Neutrophil (primary cell): ENCODE measurements at regions not wholly inside any gene's neighbourhood (a gene's known extent, or its start where the extent isn't known, plus 50 kb on each side); places are given as distances from the start of the nearest gene placed in this dataset.

ENCODE experiments used
- H3K27ac ChIP-seq: fragments of 200-600 bp; sonication (generic); 2 replicates; pipeline ENCODE4 v1.5.1; 2016; ENCODE audit warnings: mild to moderate bottlenecking, moderate library complexity
- H3K27me3 ChIP-seq: fragments of 200-600 bp; sonication (generic); 2 replicates; pipeline ENCODE4 v1.6.0; 2016; ENCODE audit warnings: mild to moderate bottlenecking
- H3K36me3 ChIP-seq: fragments of 200-600 bp; sonication (generic); 2 replicates; pipeline ENCODE4 v1.5.1; 2017
- H3K4me1 ChIP-seq, 2 experiments: fragments of 200-600 bp in 1 of 2; sonication (generic) in 1 of 2; 1 replicate in 1 of 2; 2 replicates in 1 of 2; pipeline versions ENCODE4 v1.5.1 to v1.6.1; 2013 to 2016; ENCODE audit warnings: low read depth in 1 of 2, low read length in 1 of 2, mild to moderate bottlenecking in 1 of 2, moderate library complexity in 1 of 2; ENCODE audit not compliant: control insufficient read depth in 1 of 2, insufficient read depth in 1 of 2
- H3K4me3 ChIP-seq, 2 experiments: fragments of 200-600 bp in 1 of 2; sonication (generic) in 1 of 2; 1 replicate in 1 of 2; 2 replicates in 1 of 2; pipeline ENCODE4 v1.5.1; 2013 to 2016; ENCODE audit warnings: low read depth in 1 of 2, low read length in 1 of 2, mild to moderate bottlenecking in 1 of 2, moderate library complexity in 1 of 2
- H3K9me3 ChIP-seq: fragments of 200-600 bp; sonication (generic); 2 replicates; pipeline ENCODE4 v1.5.1; 2016
- TF ChIP-seq, protein P1 (sequence below): fragments of 200-600 bp; sonication (generic); IDR thresholded peaks from 2 replicates; pipeline ENCODE4 v1.5.1; 2016; ENCODE audit warnings: antibody characterized with exemption

DNA sequence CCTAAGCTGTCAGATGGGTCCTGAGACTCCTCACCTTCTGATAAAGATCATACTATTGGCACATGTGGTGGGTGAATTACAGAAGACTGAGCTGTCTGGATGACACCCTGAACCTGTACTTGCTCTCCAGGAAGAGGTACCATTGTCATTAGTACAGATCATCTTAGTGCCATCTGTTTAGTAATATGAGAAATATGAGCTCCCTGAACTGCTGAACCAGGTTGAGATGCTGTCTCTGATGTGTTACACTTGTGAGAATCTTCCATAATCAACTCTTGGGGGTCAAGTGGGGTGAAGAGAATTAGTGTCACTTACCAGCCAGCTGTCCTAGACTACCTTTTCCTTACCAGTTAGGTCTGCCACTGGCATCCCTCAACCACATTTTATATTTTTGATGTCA is 531.0 kb downstream of the EPHA7 start:
- Histone ChIP-seq H3K36me3 (no peaks in the 10 kb centered on the region), H3K27ac (no peak overlapping the region), H3K4me3 (no peak overlapping the region)

DNA sequence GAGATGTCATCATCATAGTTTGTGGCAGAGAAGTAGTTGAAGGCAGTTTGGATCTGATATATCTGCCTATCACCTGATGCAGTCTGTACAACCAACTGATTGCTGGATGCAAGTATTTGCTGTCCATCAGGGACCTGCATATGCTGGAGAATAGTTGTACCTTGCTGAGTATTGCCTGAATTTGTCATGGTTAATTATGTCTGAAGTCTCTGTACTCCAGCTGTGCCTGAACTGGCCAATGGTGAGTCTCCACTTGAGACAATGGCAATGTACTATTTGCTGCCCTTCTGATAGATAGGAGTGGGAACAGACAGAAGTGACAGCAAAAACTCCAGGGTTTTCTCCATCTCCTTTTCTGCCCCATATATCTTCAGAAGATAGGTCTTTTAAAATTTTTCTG is 531.5 kb downstream of the EPHA7 start:
- Histone ChIP-seq H3K4me3 (no peak overlapping the region), H3K36me3 (no peaks in the 10 kb centered on the region), H3K4me1 (no peaks in the 10 kb centered on the region), H3K9me3 (no peaks in the 10 kb centered on the region), H3K27ac (no peak overlapping the region), H3K27me3 (no peaks in the 10 kb centered on the region)
- TF ChIP-seq, protein P1, sequence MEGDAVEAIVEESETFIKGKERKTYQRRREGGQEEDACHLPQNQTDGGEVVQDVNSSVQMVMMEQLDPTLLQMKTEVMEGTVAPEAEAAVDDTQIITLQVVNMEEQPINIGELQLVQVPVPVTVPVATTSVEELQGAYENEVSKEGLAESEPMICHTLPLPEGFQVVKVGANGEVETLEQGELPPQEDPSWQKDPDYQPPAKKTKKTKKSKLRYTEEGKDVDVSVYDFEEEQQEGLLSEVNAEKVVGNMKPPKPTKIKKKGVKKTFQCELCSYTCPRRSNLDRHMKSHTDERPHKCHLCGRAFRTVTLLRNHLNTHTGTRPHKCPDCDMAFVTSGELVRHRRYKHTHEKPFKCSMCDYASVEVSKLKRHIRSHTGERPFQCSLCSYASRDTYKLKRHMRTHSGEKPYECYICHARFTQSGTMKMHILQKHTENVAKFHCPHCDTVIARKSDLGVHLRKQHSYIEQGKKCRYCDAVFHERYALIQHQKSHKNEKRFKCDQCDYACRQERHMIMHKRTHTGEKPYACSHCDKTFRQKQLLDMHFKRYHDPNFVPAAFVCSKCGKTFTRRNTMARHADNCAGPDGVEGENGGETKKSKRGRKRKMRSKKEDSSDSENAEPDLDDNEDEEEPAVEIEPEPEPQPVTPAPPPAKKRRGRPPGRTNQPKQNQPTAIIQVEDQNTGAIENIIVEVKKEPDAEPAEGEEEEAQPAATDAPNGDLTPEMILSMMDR = no peak

More for the DNA sequence above, 531.0 kb downstream of the EPHA7 start:
- no peaks in the 10 kb centered on the region for H3K9me3 ChIP-seq
- TF ChIP-seq, protein P1 = no peak
- H3K4me1 ChIP-seq = no peaks in the 10 kb centered on the region
- H3K27me3 ChIP-seq = no peaks in the 10 kb centered on the region

DNA sequence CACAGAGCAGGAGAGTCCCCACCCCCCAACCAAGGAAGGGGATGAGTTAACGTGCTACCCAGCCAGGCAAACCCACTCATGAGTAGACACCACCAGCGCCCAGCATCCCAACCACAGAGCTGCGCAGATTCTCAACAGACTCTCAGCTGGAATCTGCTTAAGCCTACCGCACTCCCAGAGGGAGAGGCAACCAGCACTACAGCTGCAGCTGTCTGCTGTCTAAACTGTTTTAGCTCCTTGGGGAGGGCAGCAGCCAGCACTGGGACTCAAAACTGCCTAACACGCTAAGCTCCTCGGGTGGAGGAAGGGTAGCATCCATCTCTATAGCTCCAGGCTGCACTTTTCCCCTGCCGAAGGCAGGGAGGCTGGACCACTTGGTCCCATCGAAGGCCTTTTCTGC is 539.8 kb downstream of the EPHA7 start:
- Histone ChIP-seq H3K36me3 (no peaks in the 10 kb centered on the region), H3K27me3 (no peaks in the 10 kb centered on the region), H3K4me3 (no peak overlapping the region), H3K4me1 (no peaks in the 10 kb centered on the region), H3K9me3 (no peaks in the 10 kb centered on the region), H3K27ac (no peak overlapping the region)
- TF ChIP-seq, protein P1 = no peak

DNA sequence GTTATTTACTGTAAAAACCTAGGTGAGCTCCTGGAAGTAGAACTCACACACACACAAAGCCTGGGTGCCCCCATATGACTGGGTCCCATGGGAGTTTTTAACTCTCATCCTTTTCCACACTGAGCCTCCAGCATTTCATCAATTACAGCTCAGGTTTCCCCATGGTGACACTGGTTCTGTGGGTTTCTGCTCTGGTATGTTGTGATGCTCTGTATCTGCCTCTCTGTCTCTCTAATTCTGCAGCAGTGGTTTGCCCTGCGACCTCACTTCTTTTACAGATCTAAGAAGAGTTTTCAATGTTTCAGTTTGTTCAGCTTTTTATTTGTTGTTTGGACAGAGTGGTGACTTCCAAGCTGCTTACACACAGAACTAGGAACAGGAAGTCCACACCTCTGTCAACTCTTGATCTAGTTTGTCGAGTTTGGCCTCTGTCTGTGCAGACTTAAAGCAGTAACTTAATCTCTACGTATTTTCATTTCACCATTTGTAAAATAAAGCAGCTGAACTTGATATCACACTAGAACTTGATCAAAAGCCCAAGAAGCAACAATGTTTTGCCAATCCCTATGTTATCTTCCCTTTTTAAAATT is 554.3 kb downstream of the EPHA7 start:
- no peaks in the 10 kb centered on the region for H3K36me3 ChIP-seq
- H3K27me3 ChIP-seq = no peaks in the 10 kb centered on the region
- no peak overlapping the region for H3K27ac ChIP-seq
- H3K9me3 ChIP-seq = no peaks in the 10 kb centered on the region
- no peaks in the 10 kb centered on the region for H3K4me1 ChIP-seq
- H3K4me3 ChIP-seq = no peak overlapping the region
- TF ChIP-seq, protein P1 = no peak

DNA sequence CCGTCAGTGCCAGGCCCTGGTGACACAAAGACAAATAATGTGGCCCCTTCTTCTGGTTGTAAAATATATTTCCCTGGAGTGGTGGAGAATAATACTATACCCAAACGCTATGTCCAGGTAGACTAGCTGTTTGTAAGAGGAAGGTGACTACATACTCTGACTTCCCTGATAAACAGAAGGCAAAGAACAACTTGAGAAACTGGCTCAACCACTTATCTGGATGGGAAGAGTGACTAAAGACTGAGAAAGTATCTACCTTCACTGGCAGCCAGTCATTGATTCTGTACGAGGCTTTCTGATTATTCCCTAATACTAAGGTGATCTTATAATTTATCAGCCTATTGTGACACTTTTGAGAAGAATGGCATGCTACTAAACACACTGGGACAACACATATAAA is 569.7 kb downstream of the EPHA7 start:
- no peaks in the 10 kb centered on the region for H3K4me1 ChIP-seq
- H3K27ac ChIP-seq = no peak overlapping the region
- no peaks in the 10 kb centered on the region for H3K9me3 ChIP-seq
- TF ChIP-seq, protein P1 = no peak
- no peaks in the 10 kb centered on the region for H3K36me3 ChIP-seq
- H3K27me3 ChIP-seq = no peaks in the 10 kb centered on the region
- no peak overlapping the region for H3K4me3 ChIP-seq

DNA sequence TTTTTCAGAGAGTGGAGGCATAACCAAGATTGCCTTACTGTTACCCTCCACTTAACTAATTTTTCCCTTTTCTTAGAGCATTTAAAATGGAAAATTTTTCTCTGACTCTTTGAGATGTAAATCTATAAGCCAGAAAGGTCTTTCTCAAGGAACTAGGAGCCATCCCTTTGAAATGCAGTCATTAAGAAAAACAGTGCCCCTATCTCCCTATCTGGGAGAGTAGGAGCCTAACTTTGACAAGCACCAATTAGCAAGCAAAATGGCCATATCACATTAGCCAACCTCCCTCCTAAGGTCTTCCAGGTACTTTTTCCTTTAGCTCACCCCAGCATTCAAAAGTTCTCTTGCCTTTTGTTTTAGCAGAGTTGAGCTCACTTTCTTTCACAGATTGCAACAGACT is 570.5 kb downstream of the EPHA7 start:
- Histone ChIP-seq H3K4me1 (no peaks in the 10 kb centered on the region), H3K4me3 (no peak overlapping the region), H3K27ac (no peak overlapping the region), H3K9me3 (no peaks in the 10 kb centered on the region), H3K27me3 (no peaks in the 10 kb centered on the region), H3K36me3 (no peaks in the 10 kb centered on the region)
- TF ChIP-seq, protein P1 = no peak
